Panc1 (cell line): ENCODE measurements at regions not wholly inside any gene's neighbourhood (a gene's known extent, or its start where the extent isn't known, plus 50 kb on each side); places are given as distances from the start of the nearest gene placed in this dataset.

Experiments used
- CTCF ChIP-seq: fragments of 450-650 bp; IDR thresholded peaks from 2 replicates; pipeline ENCODE4 v1.5.1; 2017; ENCODE audit warnings: mild to moderate bottlenecking
- POLR2AphosphoS5 ChIP-seq: IDR thresholded peaks from 2 replicates; pipeline ENCODE4 v1.6.1; 2012; ENCODE audit warnings: mild to moderate bottlenecking, low read depth, low read length, moderate library complexity
- SIN3A ChIP-seq: IDR thresholded peaks from 2 replicates; pipeline ENCODE4 v1.6.1; 2012; ENCODE audit warnings: low read depth, mild to moderate bottlenecking, low read length, moderate library complexity, borderline replicate concordance; ENCODE audit not compliant: insufficient read depth

- TF ChIP-seq CTCF (no peak), POLR2AphosphoS5 (no peak), SIN3A (no peak)
These were observed 73.4 kb upstream of the EEA1 start for GRCh38 chr12:93002293-93003054.
